ENCODE measurements at regions not wholly inside any gene's neighbourhood (a gene's known extent, or its start where the extent isn't known, plus 50 kb on each side); places are given as distances from the start of the nearest gene placed in this dataset.

DNA sequence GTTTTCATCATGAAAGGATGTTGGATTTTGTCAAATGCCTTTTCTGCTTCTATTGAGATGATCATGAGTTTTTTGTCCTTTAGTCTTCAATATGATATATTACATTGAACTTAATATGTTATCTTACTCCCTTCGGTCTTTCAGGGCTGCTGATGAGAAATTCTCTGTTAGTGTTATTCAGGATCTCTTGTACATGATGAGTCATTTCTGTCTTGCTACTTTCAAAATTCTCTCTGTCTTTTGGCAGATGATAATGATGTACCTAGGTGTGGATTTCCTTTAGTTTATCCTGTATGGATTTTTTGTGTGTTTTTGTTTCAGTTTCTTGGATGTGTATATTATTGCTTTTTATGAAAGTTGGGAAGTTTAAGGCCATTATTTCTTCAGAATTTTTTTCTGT, 320.9 kb upstream of the NPSR1 start:
- FAIRE-seq (no peak), DNase-seq (ENCODE audit: insufficient read length, low spot score) (no peak)
- TF ChIP-seq, protein P1, sequence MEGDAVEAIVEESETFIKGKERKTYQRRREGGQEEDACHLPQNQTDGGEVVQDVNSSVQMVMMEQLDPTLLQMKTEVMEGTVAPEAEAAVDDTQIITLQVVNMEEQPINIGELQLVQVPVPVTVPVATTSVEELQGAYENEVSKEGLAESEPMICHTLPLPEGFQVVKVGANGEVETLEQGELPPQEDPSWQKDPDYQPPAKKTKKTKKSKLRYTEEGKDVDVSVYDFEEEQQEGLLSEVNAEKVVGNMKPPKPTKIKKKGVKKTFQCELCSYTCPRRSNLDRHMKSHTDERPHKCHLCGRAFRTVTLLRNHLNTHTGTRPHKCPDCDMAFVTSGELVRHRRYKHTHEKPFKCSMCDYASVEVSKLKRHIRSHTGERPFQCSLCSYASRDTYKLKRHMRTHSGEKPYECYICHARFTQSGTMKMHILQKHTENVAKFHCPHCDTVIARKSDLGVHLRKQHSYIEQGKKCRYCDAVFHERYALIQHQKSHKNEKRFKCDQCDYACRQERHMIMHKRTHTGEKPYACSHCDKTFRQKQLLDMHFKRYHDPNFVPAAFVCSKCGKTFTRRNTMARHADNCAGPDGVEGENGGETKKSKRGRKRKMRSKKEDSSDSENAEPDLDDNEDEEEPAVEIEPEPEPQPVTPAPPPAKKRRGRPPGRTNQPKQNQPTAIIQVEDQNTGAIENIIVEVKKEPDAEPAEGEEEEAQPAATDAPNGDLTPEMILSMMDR (IDR thresholded peaks at IDR 0.05; ENCODE audit: insufficient read depth, missing control alignments), result no peak

DNA sequence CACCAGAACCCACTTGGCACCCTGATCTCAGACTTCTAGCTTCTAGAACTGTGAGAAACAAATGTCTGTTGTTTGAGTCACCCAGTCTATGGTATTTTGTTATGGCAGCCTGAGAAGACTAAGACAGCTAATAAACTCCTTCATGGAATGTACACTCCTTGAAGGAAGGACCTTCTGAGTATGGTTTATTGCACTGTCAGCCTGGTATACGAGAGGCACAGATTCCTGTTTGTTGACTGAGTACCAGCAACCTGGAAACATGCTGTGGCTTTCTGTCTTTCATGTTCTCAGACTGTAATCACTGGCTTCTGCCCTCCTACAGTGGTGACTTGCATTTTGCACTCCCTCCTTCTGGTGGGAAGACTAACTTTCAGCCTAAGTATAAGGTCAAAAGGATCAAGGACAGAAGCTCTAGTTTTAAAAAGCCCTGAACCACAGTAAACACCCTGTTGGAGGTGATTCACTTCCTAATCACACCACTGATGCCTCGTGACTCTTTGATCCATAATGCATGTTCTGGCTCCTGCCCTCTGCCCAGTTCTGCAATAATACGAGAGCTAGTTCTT, 319.0 kb upstream of the NPSR1 start:
- TF ChIP-seq, protein P1 (IDR thresholded peaks at IDR 0.05; ENCODE audit: insufficient read depth, missing control alignments), result no peak
- no peak for DNase-seq (ENCODE audit: insufficient read length, low spot score)
- no peak for FAIRE-seq

DNA sequence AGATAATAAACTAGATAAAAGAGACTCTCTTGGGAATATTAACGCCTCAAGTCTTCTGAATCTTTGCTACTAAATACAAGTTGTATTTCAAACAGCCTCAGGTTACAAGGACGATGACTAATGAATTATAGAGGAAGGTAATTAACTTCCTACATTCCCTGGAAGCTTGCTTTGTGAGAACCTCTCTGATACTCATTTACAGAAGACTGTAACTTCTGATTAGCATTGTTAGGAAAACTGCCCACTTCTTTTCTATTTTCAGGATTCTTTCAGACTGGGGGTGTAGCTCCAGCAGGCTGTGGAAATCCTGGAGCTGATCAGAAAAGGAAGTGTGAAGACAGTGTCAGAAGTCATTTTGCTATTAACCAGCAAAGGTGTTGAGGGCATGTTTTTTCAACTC, 316.7 kb upstream of the NPSR1 start:
- TF ChIP-seq, protein P1 (IDR thresholded peaks at IDR 0.05; ENCODE audit: insufficient read depth, missing control alignments), result no peak
- DNase-seq (ENCODE audit: insufficient read length, low spot score) (no peak), FAIRE-seq (no peak)

DNA sequence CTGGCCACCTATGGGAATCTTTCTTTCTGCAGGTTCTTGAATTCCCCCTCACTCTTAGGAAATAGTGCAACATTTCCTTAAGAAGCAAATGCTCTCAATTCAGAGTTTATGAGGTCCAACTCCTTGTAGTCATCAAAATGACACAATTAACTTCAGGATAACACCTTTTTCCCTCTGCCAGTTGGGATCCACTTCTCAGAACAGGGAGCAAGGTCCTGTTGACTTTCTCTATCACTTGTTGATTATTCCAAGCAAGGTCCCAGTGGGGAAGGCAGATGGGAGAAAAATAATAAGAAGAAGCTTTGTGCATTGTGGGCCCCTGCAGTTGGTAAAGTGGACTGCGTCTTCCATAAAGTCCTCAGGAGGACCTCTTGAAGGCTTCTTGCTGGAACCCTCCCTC, 315.6 kb upstream of the NPSR1 start:
- TF ChIP-seq, protein P1 (IDR thresholded peaks at IDR 0.05; ENCODE audit: insufficient read depth, missing control alignments), result no peak
- FAIRE-seq (no peak), DNase-seq (ENCODE audit: insufficient read length, low spot score) (no peak)

DNA sequence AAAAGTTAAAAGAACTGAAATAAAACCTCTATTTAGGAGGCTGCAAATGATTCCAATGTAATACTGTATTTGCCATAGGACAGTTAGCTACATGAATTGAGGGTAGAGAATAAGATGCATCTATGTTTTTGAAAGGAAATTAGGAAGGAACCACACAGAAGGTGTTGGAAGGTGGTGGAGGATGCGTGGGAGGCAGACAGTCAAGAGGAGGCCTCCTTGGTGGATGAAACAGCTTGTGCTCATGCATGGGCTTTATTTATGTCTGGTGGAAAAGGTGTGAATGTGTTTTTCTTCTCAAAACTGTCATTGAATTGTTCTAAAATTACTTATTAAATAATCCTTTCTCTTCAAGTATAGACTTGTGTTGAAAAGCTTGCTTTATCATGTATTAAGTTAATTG, 314.4 kb upstream of the NPSR1 start:
- no peak for DNase-seq (ENCODE audit: insufficient read length, low spot score)
- TF ChIP-seq, protein P1 (IDR thresholded peaks at IDR 0.05; ENCODE audit: insufficient read depth, missing control alignments), result no peak
- FAIRE-seq, result no peak

DNA sequence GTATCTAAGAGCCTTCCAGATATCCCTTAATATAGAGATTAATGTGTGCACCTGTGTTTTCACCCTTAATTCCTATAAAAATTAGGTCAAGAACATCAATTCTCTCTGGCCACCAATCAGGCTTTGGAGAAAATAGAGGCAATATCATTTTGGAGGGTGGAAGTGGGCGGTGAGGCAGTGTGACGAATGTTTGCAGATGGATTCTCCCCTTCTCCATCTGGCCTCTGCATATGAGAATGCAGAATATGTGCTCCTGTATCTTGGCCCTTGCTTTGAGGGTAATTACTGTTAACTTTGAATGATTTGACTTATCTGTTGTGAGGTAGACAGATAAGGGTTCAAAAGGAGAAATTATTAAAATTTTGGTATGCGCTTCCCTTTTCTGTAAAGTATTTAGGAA, 304.0 kb upstream of the NPSR1 start:
- FAIRE-seq (no peak), DNase-seq (ENCODE audit: insufficient read length, low spot score) (no peak)
- TF ChIP-seq, protein P1 (IDR thresholded peaks at IDR 0.05; ENCODE audit: insufficient read depth, missing control alignments), result no peak

DNA sequence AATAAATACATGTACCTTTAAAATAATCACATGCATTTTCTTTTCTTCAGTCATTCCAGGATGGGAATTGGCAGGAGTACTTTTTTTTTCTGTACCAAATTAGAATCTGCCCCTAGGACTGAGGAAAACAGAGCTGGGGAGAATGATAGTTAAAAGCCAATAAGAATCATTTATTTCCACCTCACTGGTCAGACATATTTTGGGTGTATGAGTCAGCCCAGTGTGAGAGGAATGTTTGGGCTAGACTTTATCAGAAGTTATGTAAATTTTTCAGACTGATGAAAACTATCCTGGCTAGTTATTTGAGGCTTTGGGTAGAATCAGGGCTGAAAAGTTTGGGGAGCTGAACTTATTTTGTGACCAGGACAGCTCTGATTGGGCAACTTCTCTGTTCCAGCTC, 303.1 kb upstream of the NPSR1 start:
- DNase-seq (ENCODE audit: insufficient read length, low spot score) (no peak), FAIRE-seq (no peak)
- TF ChIP-seq, protein P1 (IDR thresholded peaks at IDR 0.05; ENCODE audit: insufficient read depth, missing control alignments), result no peak

All from D721Med (cell line).